HG03571 (cell line): ENCODE measurements at regions not wholly inside any gene's neighbourhood (a gene's known extent, or its start where the extent isn't known, plus 50 kb on each side); places are given as distances from the start of the nearest gene placed in this dataset.

ENCODE experiments used
- ATAC-seq: cut with Tn5 transposase; IDR thresholded peaks from one replicate; pipeline ENCODE4 v1.9.1; 2021; ENCODE audit not compliant: unreplicated experiment

GRCh38 chr18:30929718-30930117, 112.8 kb downstream of the DSC3 start:
- ATAC-seq = no peak

DNA sequence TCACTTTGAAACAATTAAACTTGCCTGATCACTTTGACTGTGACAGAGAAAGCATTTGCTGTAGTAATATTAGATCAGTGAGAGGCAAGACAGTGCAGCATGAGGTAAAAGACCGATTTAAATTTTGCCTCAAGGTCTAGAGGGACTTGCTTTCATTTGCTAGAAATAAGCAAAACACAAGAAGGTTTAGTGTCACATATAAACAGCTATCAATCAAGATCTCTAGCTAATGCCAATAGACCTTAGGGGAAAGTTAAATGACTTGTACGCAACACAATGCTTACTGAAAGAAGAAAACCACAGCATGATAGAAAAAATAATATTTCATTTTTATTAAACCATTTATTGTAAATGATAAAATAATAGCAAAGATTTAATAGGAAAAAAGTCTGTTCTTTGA, 113.5 kb downstream of the DSC3 start:
- ATAC-seq = no peak

DNA sequence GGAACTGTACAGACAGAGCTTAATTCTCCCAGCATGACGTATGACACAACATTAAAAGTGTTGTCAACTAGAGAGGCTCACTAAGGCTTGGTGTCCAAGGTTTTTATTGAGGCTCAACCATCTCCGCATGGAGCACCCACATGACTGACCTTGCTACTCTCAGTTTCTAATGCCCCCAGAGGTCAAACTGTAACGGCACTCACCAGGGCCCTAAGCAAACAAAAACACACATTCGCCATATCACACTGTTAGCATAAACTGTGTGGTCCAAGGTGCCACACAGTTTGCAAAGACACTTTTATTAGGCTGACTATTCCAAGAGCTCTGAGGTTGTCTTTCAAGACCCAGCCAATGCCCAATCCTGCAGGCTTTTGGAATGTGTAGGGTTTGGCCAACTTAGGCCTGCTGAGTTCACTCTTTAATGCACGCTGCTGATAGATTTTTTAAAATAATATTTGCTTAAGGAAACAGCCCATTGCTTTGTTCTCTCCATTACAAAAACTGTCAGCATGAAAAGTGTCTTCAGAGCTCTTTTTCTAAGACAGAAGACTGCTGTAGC, 114.9 kb downstream of the DSC3 start:
- ATAC-seq = no peak

DNA sequence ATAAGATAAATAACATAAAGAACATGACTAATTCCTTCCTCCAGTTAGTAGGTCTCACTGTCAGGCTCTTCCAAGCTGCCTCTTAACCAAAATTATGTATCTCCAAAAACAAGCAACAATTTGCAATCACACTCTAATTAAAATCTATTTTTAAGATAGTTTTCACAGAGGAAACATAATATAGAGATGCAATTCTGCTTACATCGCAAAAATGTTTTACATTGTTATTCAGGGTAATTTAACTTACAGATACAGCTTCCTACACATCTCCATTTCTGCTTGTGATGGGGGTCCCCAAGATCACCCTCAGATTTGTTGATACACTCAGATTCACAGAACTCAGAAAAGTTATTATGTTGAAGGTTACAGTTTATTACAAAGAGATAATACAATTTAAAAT, 115.5 kb downstream of the DSC3 start:
- ATAC-seq = no peak

DNA sequence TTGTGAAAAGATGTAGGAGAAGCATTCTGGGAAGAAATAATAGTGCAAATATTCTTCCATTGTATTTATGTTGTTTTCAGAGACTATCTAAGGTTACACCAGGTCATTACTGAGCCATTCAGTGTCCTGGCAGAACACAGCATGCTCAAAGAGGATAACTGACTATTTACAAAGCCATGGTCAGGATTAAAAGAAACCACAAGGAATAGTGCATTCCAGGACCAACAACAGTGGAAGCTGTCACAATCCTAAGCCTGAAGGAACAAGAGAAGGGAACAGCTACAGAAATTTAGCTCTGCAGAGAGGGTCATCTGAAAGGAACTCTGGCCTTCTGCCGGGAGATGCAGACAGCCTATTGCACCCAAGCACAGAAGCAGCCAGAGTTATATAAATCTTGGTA, 116.7 kb downstream of the DSC3 start:
- ATAC-seq = no peak

DNA sequence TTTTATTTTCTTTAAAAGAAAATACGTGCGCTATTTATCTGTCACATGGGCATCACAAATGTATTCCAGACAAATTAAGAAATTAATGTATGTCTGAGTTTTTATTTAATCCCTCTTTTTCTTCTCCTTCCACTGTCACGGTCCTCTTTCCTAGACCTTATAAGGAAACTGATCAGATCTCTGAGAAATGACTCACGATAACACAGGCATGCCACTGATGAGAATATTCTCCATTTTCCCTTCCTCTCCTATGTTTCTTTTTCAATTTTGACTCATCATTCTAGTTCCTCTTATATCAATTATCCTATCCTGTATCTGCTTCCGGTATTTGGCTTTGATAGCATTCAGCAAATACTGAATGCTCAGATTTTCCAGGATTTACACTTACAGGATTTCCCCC, 121.8 kb downstream of the DSC3 start:
- ATAC-seq = no peak

GRCh38 chr18:30920351-30920750, 122.2 kb downstream of the DSC3 start:
- no peak for ATAC-seq

- ATAC-seq = no peak
These were observed 124.9 kb downstream of the DSC3 start for GRCh38 chr18:30917651-30918050.

DNA sequence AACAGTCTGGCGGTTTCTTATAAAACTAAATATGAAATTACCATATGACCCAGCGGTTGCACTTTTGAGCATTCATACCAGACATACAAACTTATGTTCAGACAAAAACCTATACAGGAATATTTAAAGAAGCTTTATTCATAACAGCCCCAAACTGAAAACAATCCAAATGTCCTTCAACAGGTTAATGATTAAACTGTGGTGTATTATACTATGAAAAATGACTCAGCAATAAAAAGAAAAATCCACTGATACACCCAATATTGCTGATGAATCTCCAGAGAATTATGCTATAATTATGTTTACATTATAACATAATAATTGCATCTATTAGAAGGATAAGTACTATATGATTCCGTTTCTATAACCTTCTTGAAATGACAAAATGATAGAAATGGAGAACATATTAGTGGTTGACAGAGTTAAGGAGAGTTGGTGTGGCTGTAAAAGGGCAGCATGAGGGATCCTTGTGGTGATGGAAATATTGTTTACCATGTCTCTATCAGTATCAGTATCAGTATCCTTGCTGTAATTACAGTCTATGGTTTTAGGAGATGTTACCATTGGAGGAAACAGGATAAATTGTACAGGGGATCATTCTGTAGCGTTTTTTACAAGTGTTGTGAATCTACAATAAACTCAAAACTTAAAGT, 127.1 kb downstream of the DSC3 start:
- no peak for ATAC-seq

- no peak for ATAC-seq
These were observed 134.2 kb downstream of the DSC3 start for GRCh38 chr18:30908381-30908780.

DNA sequence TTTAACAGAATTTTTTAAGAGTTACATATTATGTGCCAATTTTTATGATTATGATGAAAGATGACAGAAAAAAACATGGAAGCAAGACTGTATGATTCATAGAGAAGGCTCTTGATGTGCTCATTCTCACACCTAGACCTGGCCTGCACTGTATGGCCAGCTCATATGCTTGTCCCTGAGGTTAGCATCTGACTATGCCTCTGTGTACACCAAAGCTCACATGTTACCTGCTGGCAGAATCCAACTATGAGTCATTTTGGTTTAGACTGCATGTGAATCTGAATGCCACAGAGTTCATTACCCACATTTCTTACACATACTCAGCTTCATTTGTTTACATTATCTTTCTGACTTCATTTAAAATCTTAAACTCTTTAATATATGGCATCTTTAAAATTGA, 139.0 kb downstream of the DSC3 start:
- no peak for ATAC-seq

- no peak for ATAC-seq
These were observed 152.8 kb downstream of the DSC3 start for GRCh38 chr18:30889519-30890301.

DNA sequence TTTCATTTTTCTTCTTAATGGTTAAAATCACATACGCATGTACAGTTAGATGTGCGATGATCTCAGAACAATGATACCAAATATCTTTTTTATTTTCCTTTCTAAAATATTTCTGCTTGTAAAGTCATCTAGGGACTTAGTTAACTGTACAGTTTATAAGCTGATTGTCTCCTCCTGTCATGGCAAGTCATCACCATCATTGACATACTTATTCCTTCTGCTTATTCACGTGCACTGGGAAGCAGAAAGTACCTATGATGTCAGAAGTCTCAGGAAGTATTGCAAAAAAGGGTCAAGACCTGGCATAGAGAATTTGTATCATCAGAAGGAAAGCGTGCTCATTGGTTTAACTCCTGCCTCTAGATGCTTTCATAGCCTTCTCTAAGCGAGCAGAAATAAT, 154.2 kb downstream of the DSC3 start:
- ATAC-seq = no peak

DNA sequence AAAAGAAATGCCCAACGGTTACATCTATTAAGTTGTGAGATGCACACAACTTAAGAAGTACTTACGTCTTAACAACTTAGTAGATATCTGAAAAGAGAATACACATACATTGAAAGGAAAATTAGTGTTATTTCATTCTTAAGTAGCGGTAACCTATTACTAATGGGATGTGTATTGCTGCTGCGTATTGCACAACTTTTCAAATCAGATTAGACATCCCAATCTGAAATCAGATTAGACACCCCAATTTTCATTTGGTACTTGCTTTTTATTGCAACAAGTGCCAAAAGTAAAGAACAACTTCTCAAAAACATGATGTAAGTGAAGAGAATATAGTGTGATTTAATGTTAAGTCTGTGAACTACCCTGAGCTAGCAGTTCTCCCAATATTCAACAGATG, 155.5 kb downstream of the DSC3 start:
- ATAC-seq = no peak

DNA sequence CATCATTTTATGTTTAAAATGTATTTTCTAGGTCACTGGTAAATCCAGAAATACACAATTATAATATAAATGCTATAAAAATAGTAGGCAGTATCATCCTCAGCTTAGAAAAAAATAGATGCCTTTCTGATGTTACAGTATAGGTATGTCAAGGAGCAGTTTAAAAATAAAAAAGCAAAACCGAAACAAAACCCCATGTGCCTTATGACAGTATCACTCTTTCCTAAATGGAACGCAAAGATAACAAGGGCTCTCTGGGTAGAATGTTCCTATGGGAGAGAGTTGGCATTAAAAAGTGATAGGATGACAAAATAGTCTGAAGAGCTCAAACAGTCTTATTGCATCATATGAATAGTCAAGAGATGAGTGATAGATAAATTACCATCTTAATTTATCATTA, 172.1 kb downstream of the DSC3 start:
- ATAC-seq = no peak

GRCh38 chr18:30862900-30863299, 179.6 kb downstream of the DSC3 start:
- ATAC-seq = no peak

- ATAC-seq = no peak
These were observed 181.8 kb downstream of the DSC3 start for GRCh38 chr18:30860741-30861140.

- no peak for ATAC-seq
These were observed 183.5 kb downstream of the DSC3 start for GRCh38 chr18:30859036-30859435.

DNA sequence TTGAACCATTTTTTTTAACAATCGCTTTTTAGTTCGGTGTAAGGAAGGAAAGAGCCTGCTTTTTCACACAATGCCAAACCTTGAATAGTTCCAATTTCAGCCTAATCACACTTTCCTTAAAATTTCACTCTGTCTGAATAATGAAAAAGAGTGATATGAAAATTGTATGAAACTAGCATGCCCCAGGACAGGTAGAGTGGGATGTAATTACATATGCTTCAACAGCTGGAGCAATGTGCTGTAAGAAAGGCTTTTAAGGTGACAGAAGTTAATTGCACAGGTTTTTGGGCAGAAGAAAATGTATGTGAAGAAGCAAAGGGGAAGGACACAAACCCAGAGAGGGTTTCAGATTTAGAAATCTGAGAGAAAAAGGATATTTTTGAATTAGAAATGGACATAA, 184.0 kb downstream of the DSC3 start:
- no peak for ATAC-seq

- no peak for ATAC-seq
These were observed 186.8 kb downstream of the DSC3 start for GRCh38 chr18:30855762-30856161.

- ATAC-seq = no peak
These were observed 189.6 kb downstream of the DSC3 start for GRCh38 chr18:30852980-30853379.

GRCh38 chr18:30852541-30852940, 190.0 kb downstream of the DSC3 start:
- ATAC-seq = no peak
